Spinal cord (tissue), 9 donors: ENCODE measurements at regions not wholly inside any gene's neighbourhood (a gene's known extent, or its start where the extent isn't known, plus 50 kb on each side); places are given as distances from the start of the nearest gene placed in this dataset.
A peak's percentile ranks its signal among the peaks of the same experiment; 100 is the strongest.

Experiments
- DNase-seq, 6 donors: peaks; one replicate each; pipeline versions ENCODE4 v3.0.0 to v3.0.0-alpha.2; 2013 to 2015; ENCODE audit warnings: low spot score in 6 of 6, low read depth in 4 of 6
- H3K27ac ChIP-seq: one replicate; pipeline ENCODE4 v1.5.1; 2013; ENCODE audit warnings: low read depth, low read length, control low read depth
- H3K27me3 ChIP-seq: one replicate; pipeline ENCODE4 v1.6.1; 2013; ENCODE audit warnings: low read length; ENCODE audit not compliant: control insufficient read depth, insufficient read depth
- H3K36me3 ChIP-seq: one replicate; pipeline ENCODE4 v1.6.1; 2013; ENCODE audit warnings: low read length; ENCODE audit not compliant: control insufficient read depth, insufficient read depth
- H3K4me1 ChIP-seq: one replicate; pipeline ENCODE4 v1.6.1; 2013; ENCODE audit warnings: low read length; ENCODE audit not compliant: control insufficient read depth, insufficient read depth
- H3K4me3 ChIP-seq: one replicate; pipeline ENCODE4 v1.5.1; 2013; ENCODE audit warnings: low read depth, low read length, control low read depth
- H3K9me3 ChIP-seq: one replicate; pipeline ENCODE4 v1.6.1; 2013; ENCODE audit warnings: low read length; ENCODE audit not compliant: control insufficient read depth, insufficient read depth
- WGBS: methylation state at CpG from one replicate; pipeline ENCODE4 v1.1.5; 2013; ENCODE audit warnings: missing lambda C conversion rate; ENCODE audit not compliant: insufficient coverage; 5-methylcytosine and 5-hydroxymethylcytosine counted together
- donor health status: healthy.

GRCh38 chr11:76277298-76278175 lies 71.2 kb upstream of the WNT11 start:
- Histone ChIP-seq H3K36me3 (no peaks in the 10 kb centered on the region), H3K4me1 (peaks cover 14% of the 10 kb centered on the region), H3K9me3 (peaks cover 3% of the 10 kb centered on the region), H3K4me3 (no peak overlapping the region), H3K27me3 (no peaks in the 10 kb centered on the region), H3K27ac (no peak overlapping the region)
- WGBS: 69% methylated on average over 21 of the region's 25 CpGs
- no peak for DNase-seq

DNA sequence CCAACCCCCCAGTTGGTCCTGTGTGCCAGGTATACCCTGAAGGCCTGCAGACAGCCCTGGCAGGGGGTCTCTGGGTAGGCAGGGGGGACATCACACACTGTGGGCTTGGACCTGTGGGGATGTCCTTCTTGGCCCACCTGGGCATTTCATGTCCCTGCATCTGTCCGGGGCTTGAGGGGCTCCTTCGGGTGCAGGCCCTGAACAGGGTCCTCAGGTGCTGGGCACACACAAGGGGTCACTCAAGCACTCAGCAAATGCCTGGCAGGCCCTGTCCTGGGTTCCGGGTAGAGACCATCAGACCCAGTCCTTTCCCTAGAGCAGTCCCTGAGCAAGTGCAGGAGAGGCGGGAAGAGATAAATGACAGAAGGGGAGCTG lies 70.5 kb upstream of the WNT11 start:
- DNase-seq: no peak
- H3K4me3 ChIP-seq: no peak overlapping the region
- WGBS: 89% methylated on average over 3 of the region's 4 CpGs
- H3K27ac ChIP-seq: no peak overlapping the region
- H3K36me3 ChIP-seq: no peaks in the 10 kb centered on the region
- H3K27me3 ChIP-seq: no peaks in the 10 kb centered on the region
- peaks cover 14% of the 10 kb centered on the region for H3K4me1 ChIP-seq
- H3K9me3 ChIP-seq: peaks cover 3% of the 10 kb centered on the region

DNA sequence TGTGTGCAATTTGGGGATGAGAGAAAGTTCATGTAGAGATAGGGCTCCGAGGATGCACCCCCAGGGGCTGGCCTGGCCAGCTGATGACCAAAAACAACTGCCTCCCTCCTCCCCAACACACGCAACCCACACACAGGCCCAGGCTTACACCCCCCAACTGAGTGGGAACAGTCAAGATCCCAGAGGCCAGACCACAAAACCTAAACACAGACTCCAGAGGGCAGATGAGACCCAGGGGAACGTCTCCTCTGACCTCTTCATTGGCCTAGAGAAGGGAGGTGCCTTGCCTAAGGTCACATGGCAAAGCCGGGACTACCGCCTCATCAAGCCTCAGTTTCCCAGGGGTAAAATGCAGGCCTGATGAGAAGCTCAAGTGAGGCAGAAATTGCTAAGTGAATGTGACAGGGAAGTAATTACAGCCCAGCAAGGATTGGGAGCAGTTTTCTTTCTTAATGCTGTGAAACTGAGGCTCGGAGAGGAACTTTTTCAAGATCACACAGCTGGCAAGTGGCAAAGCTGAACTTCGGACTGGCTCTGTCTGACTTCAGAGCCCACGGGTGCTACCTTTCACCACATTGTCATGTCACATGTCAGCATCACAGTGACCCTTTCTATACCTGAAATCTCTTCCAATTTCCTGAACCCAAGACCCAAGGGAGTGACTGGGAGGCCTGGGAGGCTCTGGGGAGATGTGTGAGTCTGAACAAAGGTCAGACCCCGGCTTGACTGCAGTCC lies 69.9 kb upstream of the WNT11 start:
- peak in 1 of 6 donors; percentile 57 for DNase-seq
- H3K27ac ChIP-seq: no peak overlapping the region
- no peaks in the 10 kb centered on the region for H3K27me3 ChIP-seq
- H3K4me1 ChIP-seq: peaks cover 15% of the 10 kb centered on the region
- peaks cover 3% of the 10 kb centered on the region for H3K9me3 ChIP-seq
- no peak overlapping the region for H3K4me3 ChIP-seq
- 76% methylated on average over 6 of the region's 9 CpGs for WGBS
- H3K36me3 ChIP-seq: no peaks in the 10 kb centered on the region

DNA sequence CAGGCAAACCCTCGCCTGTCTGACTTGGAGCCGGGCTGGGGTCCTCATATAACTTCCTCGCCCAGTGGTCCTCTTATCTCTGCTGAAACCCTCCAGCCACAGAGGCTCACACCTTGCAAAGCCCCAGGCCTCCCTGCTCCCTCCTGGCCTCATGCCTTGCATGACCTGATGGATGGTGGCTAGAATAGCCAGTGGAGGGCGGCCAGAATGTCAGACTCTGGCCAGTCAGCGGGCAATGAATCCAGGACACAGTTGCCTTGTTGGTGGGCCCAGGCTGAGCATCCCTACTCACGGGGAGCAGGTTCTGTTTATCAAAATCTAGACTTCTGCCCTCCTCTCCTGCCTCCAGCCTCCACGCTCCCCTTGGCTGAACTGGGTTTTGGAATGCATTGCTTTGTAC lies 69.1 kb upstream of the WNT11 start:
- no peak overlapping the region for H3K4me3 ChIP-seq
- peaks cover 3% of the 10 kb centered on the region for H3K9me3 ChIP-seq
- no peak for DNase-seq
- no peak overlapping the region for H3K27ac ChIP-seq
- peaks cover 18% of the 10 kb centered on the region for H3K4me1 ChIP-seq
- 95% methylated on average over 3 of the region's 7 CpGs for WGBS
- no peaks in the 10 kb centered on the region for H3K36me3 ChIP-seq
- H3K27me3 ChIP-seq: no peaks in the 10 kb centered on the region

DNA sequence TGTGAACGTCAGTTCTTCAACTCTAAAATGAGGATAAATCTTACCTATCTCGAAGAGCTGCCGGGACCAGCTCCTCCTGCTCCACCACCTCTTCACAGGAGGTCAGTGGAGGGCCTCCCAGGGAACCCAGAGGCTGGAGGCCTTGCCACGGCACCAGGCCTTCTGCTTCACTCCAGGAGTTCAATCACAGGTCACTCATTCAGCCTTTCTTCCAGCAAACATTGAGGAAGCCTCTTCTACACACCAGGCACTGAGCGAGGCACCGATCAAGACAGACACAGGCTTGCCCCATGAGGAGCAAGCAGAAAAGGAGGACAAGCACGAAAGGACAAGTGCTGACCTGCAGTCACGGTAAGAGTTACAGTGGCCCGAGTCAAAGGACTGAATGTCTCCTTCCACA lies 64.8 kb upstream of the WNT11 start:
- Histone ChIP-seq H3K36me3 (no peaks in the 10 kb centered on the region), H3K27ac (no peak overlapping the region), H3K4me1 (peaks cover 16% of the 10 kb centered on the region), H3K9me3 (peaks cover 3% of the 10 kb centered on the region), H3K27me3 (no peaks in the 10 kb centered on the region), H3K4me3 (no peak overlapping the region)
- no peak for DNase-seq
- WGBS: 76% methylated on average over 9 of the region's 9 CpGs

DNA sequence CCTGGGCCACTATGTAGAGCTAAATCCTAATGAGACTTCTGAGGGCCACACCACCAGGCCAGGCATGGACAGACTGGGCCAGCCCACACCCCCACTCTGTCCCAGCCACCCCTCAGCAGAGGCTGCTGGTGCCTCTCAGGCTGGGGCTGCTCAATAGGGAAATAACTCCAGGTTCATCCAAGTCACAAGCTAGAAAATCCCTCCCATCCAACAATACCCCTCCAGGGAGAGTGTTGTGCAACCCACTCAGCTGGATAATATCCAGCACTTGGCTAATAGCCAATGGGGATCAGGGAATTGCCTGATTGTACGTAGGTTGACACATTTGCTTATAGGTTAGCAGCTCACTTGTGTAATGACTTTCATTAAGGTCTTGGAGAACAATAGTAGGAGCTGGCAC lies 64.1 kb upstream of the WNT11 start:
- Histone ChIP-seq H3K36me3 (no peaks in the 10 kb centered on the region), H3K4me1 (peaks cover 16% of the 10 kb centered on the region), H3K27me3 (no peaks in the 10 kb centered on the region), H3K4me3 (no peak overlapping the region), H3K27ac (peak overlapping the region; percentile 4), H3K9me3 (peaks cover 3% of the 10 kb centered on the region)
- 20% methylated on average over 1 of the region's 1 CpG for WGBS
- DNase-seq: peak in 2 of 6 donors; percentile 52 to 68

DNA sequence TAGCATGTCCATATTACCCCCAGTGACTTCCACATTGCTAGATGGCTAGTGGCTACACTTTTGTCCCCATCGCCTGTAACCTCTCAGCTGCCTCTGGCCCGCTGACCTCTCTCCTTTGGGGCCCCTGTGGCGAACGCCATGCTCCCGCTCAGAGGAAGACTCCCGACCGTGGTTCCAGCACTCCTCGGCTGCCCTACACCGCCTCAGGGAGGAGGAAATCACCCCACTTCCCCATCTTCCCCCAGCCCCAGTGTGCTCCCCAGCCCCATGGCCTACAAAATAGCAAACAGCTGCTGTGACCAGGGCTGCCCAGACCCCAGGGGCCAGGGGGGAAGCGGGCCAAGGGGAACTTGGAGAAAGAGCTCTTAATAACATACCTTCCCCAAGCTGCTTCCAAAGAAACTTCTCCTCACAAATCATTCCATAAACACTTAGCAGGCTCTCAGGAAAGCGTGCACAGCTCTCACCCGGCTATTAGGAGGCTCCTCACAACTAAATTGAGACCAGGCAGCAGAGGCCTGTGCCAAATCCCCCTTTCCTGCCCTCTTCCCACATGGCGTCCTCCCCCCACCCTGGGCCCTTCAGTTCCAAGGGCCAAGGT lies 63.5 kb upstream of the WNT11 start:
- H3K9me3 ChIP-seq: peaks cover 1% of the 10 kb centered on the region
- H3K4me1 ChIP-seq: peaks cover 16% of the 10 kb centered on the region
- 51% methylated on average over 4 of the region's 13 CpGs for WGBS
- H3K27ac ChIP-seq: peak overlapping the region; percentile 4
- no peaks in the 10 kb centered on the region for H3K27me3 ChIP-seq
- peak in 2 of 6 donors; percentile 17 to 45 for DNase-seq
- no peaks in the 10 kb centered on the region for H3K36me3 ChIP-seq
- no peak overlapping the region for H3K4me3 ChIP-seq

DNA sequence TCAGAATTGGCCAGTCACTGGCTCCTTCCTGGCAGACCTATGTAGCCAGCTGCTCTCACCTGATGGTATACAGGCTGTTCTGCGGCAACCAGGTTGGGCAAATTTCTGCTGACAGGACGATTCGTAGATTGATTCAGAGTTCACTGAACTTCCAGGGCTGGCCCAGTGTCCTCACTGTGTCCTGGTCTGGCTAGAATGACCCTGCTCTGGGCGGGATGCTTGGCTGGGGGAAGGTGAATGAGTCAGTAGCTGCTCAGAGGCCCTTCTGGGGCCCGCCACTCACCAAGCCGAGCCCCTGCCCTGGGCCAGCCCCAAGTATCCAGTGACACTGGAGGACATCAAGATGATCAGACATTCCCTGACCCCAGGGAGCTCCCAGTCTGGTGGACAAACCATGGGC lies 62.9 kb upstream of the WNT11 start:
- 91% methylated on average over 6 of the region's 6 CpGs for WGBS
- DNase-seq: no peak
- no peak overlapping the region for H3K27ac ChIP-seq

DNA sequence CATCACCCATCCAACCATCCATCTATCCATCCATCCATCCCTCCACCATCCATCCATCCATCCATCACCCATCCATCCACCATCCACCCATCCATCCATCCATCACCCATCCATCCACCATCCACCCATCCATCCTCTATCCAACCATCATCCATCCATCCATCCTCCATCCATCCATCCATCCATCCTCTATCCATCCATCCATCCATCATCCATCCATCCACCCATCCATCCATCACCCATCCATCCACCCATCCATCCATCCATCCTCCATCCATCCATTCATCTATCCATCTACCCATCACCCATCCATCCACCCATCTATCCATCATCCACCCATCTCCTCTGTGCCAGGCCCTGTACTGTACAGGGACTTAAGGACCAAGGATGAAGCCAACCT lies 62.2 kb upstream of the WNT11 start:
- DNase-seq: no peak
- Histone ChIP-seq H3K4me3 (no peak overlapping the region), H3K27ac (no peak overlapping the region), H3K4me1 (peaks cover 16% of the 10 kb centered on the region), H3K36me3 (no peaks in the 10 kb centered on the region), H3K27me3 (no peaks in the 10 kb centered on the region), H3K9me3 (no peaks in the 10 kb centered on the region)

More for the DNA sequence above, 62.9 kb upstream of the WNT11 start:
- H3K36me3 ChIP-seq: no peaks in the 10 kb centered on the region
- peaks cover 1% of the 10 kb centered on the region for H3K9me3 ChIP-seq
- no peak overlapping the region for H3K4me3 ChIP-seq
- no peaks in the 10 kb centered on the region for H3K27me3 ChIP-seq
- H3K4me1 ChIP-seq: peaks cover 16% of the 10 kb centered on the region
